ENCODE measurements at regions not wholly inside any gene's neighbourhood (a gene's known extent, or its start where the extent isn't known, plus 50 kb on each side); places are given as distances from the start of the nearest gene placed in this dataset.

DNA sequence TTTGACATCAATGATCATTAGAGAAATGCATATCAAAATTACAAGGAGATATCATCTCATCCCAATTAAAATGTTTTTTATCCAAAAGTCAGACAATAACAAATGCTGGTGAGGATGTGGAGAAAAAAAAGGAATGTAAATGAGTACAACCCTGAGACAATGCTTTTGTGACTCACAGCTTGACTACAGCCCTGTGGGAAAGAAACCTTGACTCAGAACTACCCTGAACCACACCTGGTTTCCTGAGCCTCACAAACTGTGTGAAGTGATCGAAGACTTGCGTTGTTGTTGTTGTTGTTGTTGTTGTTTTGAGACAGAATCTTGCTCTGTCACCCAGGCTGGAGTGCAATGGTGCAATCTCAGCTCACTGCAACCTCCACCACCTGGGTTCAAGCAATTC lies 266.6 kb upstream of the MYT1L start (continued):
- TF ChIP-seq, protein P1, sequence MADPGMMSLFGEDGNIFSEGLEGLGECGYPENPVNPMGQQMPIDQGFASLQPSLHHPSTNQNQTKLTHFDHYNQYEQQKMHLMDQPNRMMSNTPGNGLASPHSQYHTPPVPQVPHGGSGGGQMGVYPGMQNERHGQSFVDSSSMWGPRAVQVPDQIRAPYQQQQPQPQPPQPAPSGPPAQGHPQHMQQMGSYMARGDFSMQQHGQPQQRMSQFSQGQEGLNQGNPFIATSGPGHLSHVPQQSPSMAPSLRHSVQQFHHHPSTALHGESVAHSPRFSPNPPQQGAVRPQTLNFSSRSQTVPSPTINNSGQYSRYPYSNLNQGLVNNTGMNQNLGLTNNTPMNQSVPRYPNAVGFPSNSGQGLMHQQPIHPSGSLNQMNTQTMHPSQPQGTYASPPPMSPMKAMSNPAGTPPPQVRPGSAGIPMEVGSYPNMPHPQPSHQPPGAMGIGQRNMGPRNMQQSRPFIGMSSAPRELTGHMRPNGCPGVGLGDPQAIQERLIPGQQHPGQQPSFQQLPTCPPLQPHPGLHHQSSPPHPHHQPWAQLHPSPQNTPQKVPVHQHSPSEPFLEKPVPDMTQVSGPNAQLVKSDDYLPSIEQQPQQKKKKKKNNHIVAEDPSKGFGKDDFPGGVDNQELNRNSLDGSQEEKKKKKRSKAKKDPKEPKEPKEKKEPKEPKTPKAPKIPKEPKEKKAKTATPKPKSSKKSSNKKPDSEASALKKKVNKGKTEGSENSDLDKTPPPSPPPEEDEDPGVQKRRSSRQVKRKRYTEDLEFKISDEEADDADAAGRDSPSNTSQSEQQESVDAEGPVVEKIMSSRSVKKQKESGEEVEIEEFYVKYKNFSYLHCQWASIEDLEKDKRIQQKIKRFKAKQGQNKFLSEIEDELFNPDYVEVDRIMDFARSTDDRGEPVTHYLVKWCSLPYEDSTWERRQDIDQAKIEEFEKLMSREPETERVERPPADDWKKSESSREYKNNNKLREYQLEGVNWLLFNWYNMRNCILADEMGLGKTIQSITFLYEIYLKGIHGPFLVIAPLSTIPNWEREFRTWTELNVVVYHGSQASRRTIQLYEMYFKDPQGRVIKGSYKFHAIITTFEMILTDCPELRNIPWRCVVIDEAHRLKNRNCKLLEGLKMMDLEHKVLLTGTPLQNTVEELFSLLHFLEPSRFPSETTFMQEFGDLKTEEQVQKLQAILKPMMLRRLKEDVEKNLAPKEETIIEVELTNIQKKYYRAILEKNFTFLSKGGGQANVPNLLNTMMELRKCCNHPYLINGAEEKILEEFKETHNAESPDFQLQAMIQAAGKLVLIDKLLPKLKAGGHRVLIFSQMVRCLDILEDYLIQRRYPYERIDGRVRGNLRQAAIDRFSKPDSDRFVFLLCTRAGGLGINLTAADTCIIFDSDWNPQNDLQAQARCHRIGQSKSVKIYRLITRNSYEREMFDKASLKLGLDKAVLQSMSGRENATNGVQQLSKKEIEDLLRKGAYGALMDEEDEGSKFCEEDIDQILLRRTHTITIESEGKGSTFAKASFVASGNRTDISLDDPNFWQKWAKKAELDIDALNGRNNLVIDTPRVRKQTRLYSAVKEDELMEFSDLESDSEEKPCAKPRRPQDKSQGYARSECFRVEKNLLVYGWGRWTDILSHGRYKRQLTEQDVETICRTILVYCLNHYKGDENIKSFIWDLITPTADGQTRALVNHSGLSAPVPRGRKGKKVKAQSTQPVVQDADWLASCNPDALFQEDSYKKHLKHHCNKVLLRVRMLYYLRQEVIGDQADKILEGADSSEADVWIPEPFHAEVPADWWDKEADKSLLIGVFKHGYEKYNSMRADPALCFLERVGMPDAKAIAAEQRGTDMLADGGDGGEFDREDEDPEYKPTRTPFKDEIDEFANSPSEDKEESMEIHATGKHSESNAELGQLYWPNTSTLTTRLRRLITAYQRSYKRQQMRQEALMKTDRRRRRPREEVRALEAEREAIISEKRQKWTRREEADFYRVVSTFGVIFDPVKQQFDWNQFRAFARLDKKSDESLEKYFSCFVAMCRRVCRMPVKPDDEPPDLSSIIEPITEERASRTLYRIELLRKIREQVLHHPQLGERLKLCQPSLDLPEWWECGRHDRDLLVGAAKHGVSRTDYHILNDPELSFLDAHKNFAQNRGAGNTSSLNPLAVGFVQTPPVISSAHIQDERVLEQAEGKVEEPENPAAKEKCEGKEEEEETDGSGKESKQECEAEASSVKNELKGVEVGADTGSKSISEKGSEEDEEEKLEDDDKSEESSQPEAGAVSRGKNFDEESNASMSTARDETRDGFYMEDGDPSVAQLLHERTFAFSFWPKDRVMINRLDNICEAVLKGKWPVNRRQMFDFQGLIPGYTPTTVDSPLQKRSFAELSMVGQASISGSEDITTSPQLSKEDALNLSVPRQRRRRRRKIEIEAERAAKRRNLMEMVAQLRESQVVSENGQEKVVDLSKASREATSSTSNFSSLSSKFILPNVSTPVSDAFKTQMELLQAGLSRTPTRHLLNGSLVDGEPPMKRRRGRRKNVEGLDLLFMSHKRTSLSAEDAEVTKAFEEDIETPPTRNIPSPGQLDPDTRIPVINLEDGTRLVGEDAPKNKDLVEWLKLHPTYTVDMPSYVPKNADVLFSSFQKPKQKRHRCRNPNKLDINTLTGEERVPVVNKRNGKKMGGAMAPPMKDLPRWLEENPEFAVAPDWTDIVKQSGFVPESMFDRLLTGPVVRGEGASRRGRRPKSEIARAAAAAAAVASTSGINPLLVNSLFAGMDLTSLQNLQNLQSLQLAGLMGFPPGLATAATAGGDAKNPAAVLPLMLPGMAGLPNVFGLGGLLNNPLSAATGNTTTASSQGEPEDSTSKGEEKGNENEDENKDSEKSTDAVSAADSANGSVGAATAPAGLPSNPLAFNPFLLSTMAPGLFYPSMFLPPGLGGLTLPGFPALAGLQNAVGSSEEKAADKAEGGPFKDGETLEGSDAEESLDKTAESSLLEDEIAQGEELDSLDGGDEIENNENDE (IDR thresholded peaks at IDR 0.05; ENCODE audit: insufficient replicate concordance, low read length): no peak
- TF ChIP-seq RXRA (IDR thresholded peaks at IDR 0.05; ENCODE audit: insufficient read depth, low read depth, low read length): no peak
- no peak for TF ChIP-seq SAP30 (IDR thresholded peaks at IDR 0.05; ENCODE audit: insufficient read depth, insufficient replicate concordance, low read length)
- TF ChIP-seq SIRT6 (IDR thresholded peaks at IDR 0.05; ENCODE audit: low read length): no peak
- TF ChIP-seq YY1 (IDR thresholded peaks at IDR 0.05; ENCODE audit: low read depth, low read length): no peak
- TF ChIP-seq, protein P2, sequence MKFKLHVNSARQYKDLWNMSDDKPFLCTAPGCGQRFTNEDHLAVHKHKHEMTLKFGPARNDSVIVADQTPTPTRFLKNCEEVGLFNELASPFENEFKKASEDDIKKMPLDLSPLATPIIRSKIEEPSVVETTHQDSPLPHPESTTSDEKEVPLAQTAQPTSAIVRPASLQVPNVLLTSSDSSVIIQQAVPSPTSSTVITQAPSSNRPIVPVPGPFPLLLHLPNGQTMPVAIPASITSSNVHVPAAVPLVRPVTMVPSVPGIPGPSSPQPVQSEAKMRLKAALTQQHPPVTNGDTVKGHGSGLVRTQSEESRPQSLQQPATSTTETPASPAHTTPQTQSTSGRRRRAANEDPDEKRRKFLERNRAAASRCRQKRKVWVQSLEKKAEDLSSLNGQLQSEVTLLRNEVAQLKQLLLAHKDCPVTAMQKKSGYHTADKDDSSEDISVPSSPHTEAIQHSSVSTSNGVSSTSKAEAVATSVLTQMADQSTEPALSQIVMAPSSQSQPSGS (IDR thresholded peaks at IDR 0.05; ENCODE audit: low read length): no peak
- TF ChIP-seq ATF3 (IDR thresholded peaks at IDR 0.05; ENCODE audit: insufficient read depth, low read depth, low read length): no peak
- TF ChIP-seq GTF2F1 (IDR thresholded peaks at IDR 0.05; ENCODE audit: borderline replicate concordance, low read depth, low read length): no peak

Data from H1 (cell line).